Esophagus (tissue), 2 donors: ENCODE measurements at regions not wholly inside any gene's neighbourhood (a gene's known extent, or its start where the extent isn't known, plus 50 kb on each side); places are given as distances from the start of the nearest gene placed in this dataset.

Experiments used
- H3K27ac ChIP-seq, 2 donors: one replicate each; pipeline ENCODE4 v1.5.1; 2013; ENCODE audit warnings: low read depth in 2 of 2, mild to moderate bottlenecking in 2 of 2, inconsistent platforms in 1 of 2, low read length in 1 of 2, moderate library complexity in 1 of 2
- H3K27me3 ChIP-seq, 2 donors: one replicate each; pipeline ENCODE4 v1.6.1; 2013; ENCODE audit warnings: low read length in 2 of 2, control low read depth in 1 of 2, mild to moderate bottlenecking in 1 of 2; ENCODE audit not compliant: insufficient read depth in 2 of 2, control insufficient read depth in 1 of 2
- H3K36me3 ChIP-seq, 2 donors: one replicate each; pipeline ENCODE4 v1.6.1; 2013; ENCODE audit warnings: low read length in 1 of 2; ENCODE audit not compliant: control insufficient read depth in 2 of 2, insufficient read depth in 2 of 2
- H3K4me1 ChIP-seq, 2 donors: one replicate each; pipeline ENCODE4 v1.6.1; 2013; ENCODE audit warnings: low read length in 1 of 2; ENCODE audit not compliant: control insufficient read depth in 2 of 2, insufficient read depth in 2 of 2
- H3K4me3 ChIP-seq, 2 donors: one replicate each; pipeline ENCODE4 v1.5.1; 2013; ENCODE audit warnings: low read length in 2 of 2, mild to moderate bottlenecking in 2 of 2, low read depth in 1 of 2, moderate library complexity in 1 of 2
- H3K9me3 ChIP-seq, 2 donors: one replicate each; pipeline ENCODE4 v1.6.1; 2013; ENCODE audit warnings: mild to moderate bottlenecking in 2 of 2, low read depth in 1 of 2, low read length in 1 of 2, moderate library complexity in 1 of 2; ENCODE audit not compliant: control insufficient read depth in 2 of 2, insufficient read depth in 1 of 2
- WGBS, 2 donors: extraction: QIAGEN DNeasy Blood & Tissue Kit; methylation state at CpG; one replicate each; pipeline ENCODE4 v1.1.7; 2013; 5-methylcytosine and 5-hydroxymethylcytosine counted together
- donor health status: healthy with polysubstance abuse.
- donor health status: Bipolar disorder and iron deficiency.

- no peaks in the 10 kb centered on the region for H3K4me1 ChIP-seq
- no peaks in the 10 kb centered on the region for H3K9me3 ChIP-seq
- no peak overlapping the region for H3K27ac ChIP-seq
- no peaks in the 10 kb centered on the region for H3K36me3 ChIP-seq
- H3K4me3 ChIP-seq = no peak overlapping the region
- WGBS, 2 donors = 54 to 61% methylated on average over 9 of the region's 9 CpGs
- no peaks in the 10 kb centered on the region for H3K27me3 ChIP-seq
Measured at GRCh38 chr13:22703601-22704209, 477.1 kb upstream of the SGCG start.

DNA sequence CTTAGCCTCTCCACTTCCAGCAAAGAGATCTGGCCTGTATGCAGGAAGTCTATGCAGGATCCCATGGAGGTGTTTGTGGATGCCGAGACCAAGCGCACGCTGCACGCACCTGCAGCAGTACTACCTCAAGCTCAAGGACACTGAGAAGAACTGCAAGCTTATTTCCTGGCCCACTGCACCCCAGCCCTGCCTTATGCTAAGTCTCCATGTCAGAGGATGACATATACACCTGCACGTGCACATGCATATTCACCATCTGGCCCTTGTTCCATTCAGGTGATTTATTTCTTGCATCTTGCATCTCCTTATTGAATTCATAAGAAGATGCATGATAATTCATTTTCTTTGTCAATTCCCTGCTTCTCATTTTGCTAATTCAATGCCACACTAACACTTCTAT lies 472.8 kb upstream of the SGCG start:
- H3K36me3 ChIP-seq = no peaks in the 10 kb centered on the region
- H3K4me1 ChIP-seq = no peaks in the 10 kb centered on the region
- no peaks in the 10 kb centered on the region for H3K9me3 ChIP-seq
- H3K27me3 ChIP-seq = no peaks in the 10 kb centered on the region
- 91 to 96% methylated on average over 5 of the region's 5 CpGs for WGBS, 2 donors
- H3K4me3 ChIP-seq = no peak overlapping the region
- H3K27ac ChIP-seq = no peak overlapping the region

DNA sequence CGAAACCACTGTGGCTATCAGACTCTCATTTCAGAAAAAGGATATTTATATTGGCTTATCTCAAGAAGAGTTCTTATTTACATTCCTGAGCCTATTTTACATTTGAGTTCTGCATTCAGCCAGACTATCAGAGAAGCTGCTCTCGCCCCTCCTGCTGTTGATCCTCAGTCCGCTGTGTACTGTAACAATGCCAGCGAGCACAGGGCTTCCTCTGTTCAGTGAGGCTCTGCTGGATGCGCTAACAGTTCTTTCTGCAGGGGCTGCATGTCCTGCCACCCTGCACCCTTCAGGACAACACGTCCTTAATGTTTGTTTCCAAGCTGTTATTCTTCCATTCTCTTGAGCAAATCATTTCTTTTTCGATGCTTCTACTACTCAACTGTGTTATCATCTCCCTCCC lies 463.7 kb upstream of the SGCG start:
- Histone ChIP-seq H3K27me3 (no peaks in the 10 kb centered on the region), H3K9me3 (no peaks in the 10 kb centered on the region), H3K4me1 (no peaks in the 10 kb centered on the region), H3K27ac (no peak overlapping the region), H3K36me3 (no peaks in the 10 kb centered on the region), H3K4me3 (no peak overlapping the region)
- WGBS, 2 donors = 59 to 69% methylated on average over 7 of the region's 7 CpGs

DNA sequence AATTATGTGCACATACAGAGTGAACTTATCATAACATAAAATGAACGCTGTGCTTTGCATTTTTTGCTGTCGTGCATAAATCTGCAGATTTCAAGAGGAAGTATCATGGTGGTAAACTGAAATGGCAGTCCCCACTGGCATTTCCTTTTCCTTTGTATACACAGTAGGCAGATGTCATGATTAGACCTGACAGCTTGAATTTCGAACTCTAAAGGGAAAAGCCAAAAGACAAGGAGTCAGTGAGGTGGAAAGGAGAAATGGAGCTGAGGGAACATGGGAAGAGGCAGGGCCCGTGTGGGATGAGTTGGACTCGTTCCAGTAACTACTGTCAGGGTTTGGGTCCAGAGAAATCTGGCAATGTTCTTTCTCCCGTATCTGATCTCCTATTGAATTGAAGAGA lies 454.1 kb upstream of the SGCG start:
- no peaks in the 10 kb centered on the region for H3K9me3 ChIP-seq
- 56 to 58% methylated on average over 6 of the region's 6 CpGs for WGBS, 2 donors
- no peaks in the 10 kb centered on the region for H3K4me1 ChIP-seq
- H3K27ac ChIP-seq = no peak overlapping the region
- H3K27me3 ChIP-seq = no peaks in the 10 kb centered on the region
- H3K36me3 ChIP-seq = no peaks in the 10 kb centered on the region
- no peak overlapping the region for H3K4me3 ChIP-seq

DNA sequence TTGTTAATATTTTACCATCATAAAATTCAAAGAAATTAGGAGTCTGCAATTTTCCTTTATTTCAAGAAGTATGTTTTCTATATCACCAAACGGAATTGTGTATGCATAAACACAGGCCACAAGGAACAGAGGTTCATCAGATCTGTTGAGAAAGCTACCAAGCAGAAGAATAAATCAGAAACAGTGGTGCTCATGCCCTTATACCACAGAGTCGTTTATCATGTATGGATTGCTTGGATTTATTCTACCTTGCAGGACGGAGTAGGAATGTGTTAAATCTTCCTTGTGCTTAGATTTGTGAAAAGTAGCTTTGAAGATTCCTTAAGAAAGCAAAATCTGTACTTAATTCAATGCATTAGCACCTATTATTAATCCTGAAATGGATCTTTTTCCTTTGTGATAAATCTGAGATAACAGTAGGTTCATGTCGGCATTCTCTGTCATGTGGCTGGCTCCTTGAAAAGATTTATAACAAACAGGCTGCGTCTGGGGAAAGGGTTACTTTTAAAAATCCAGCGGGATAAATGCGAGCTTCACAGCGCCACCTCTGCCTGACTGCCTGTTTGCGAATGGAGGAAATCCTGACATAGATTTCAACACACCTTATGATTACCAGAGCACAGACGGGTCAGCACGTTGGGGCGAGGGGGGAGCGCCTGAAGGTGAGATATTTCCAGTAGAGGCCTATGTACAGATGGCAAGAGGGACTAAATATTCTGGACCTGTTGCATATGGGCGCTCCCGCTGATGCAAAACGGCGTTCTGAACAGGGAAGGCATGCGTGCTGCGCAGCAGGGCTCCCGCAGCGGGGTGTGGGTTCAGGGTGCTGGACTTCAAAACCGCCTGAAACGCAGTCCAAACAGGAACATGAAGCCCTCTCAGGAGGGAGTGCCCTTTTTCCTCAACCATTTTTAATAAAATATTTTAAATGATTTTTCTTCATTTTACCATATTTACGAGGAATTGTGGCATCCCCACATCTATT lies 445.5 kb upstream of the SGCG start:
- no peaks in the 10 kb centered on the region for H3K27me3 ChIP-seq
- H3K9me3 ChIP-seq = no peaks in the 10 kb centered on the region
- WGBS, 2 donors = 47 to 51% methylated on average over 24 of the region's 24 CpGs
- no peak overlapping the region for H3K27ac ChIP-seq
- H3K36me3 ChIP-seq = no peaks in the 10 kb centered on the region
- no peak overlapping the region for H3K4me3 ChIP-seq
- no peaks in the 10 kb centered on the region for H3K4me1 ChIP-seq

GRCh38 chr13:22736084-22736767 lies 444.6 kb upstream of the SGCG start:
- Histone ChIP-seq H3K4me3 (no peak overlapping the region), H3K4me1 (no peaks in the 10 kb centered on the region), H3K27me3 (no peaks in the 10 kb centered on the region), H3K36me3 (no peaks in the 10 kb centered on the region), H3K9me3 (no peaks in the 10 kb centered on the region), H3K27ac (no peak overlapping the region)
- 71 to 72% methylated on average over 28 of the region's 28 CpGs for WGBS, 2 donors

DNA sequence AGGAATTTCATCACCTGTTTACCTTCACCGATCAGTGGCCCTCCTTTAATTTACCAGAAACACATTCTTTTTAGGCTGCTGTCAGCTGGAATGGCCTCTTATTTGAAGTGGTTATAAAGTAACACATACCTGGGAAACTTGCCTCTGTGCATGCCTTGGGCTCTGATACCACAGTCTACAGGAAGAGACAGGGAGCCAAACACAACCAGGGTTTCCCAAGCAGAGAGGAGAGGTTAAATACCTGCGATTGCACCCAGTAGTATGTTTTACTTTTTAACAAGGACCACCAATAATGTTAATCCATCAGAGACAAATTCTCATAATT lies 444.0 kb upstream of the SGCG start:
- no peaks in the 10 kb centered on the region for H3K36me3 ChIP-seq
- H3K4me1 ChIP-seq = no peaks in the 10 kb centered on the region
- no peaks in the 10 kb centered on the region for H3K9me3 ChIP-seq
- 53 to 60% methylated on average over 2 of the region's 2 CpGs for WGBS, 2 donors
- no peak overlapping the region for H3K4me3 ChIP-seq
- H3K27me3 ChIP-seq = no peaks in the 10 kb centered on the region
- no peak overlapping the region for H3K27ac ChIP-seq

DNA sequence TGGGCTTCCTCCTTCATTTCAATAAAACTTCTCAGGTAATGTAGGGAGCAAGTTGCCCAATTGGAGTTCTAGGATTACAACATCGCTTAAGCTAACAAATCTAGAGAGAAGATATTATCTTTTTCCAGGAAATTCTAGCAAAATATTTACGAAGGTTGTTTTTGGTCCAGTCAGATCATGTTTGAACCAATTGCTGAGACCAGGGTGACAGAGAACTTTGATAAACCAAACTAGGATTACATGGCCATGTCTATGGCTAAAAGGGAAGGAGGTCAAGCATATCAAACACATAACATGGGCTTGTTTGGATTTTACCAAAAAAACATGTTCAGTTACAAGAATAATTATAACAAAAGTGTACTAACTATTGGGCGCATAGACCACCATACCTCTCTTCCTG lies 442.4 kb upstream of the SGCG start:
- no peak overlapping the region for H3K27ac ChIP-seq
- no peaks in the 10 kb centered on the region for H3K36me3 ChIP-seq
- 86 to 89% methylated on average over 3 of the region's 3 CpGs for WGBS, 2 donors
- H3K4me3 ChIP-seq = no peak overlapping the region
- H3K9me3 ChIP-seq = no peaks in the 10 kb centered on the region
- no peaks in the 10 kb centered on the region for H3K4me1 ChIP-seq
- no peaks in the 10 kb centered on the region for H3K27me3 ChIP-seq

- Histone ChIP-seq H3K27ac (no peak overlapping the region), H3K4me1 (no peaks in the 10 kb centered on the region), H3K27me3 (no peaks in the 10 kb centered on the region), H3K9me3 (no peaks in the 10 kb centered on the region), H3K36me3 (no peaks in the 10 kb centered on the region), H3K4me3 (no peak overlapping the region)
- 49 to 55% methylated on average over 3 of the region's 3 CpGs for WGBS, 2 donors
Measured at GRCh38 chr13:22740264-22740663, 440.5 kb upstream of the SGCG start.
